AG08395 (cell line): ENCODE measurements at regions not wholly inside any gene's neighbourhood (a gene's known extent, or its start where the extent isn't known, plus 50 kb on each side); places are given as distances from the start of the nearest gene placed in this dataset.
"Not testable (repeated sequence)": the region's sequence is repeated elsewhere in the genome, so short reads cannot be mapped to it uniquely, and the experiment has no call there.

Experiments used
- DNase-seq: peaks from one replicate; pipeline ENCODE4 v3.0.0; 2012; ENCODE audit warnings: mixed read lengths, low spot score

DNA sequence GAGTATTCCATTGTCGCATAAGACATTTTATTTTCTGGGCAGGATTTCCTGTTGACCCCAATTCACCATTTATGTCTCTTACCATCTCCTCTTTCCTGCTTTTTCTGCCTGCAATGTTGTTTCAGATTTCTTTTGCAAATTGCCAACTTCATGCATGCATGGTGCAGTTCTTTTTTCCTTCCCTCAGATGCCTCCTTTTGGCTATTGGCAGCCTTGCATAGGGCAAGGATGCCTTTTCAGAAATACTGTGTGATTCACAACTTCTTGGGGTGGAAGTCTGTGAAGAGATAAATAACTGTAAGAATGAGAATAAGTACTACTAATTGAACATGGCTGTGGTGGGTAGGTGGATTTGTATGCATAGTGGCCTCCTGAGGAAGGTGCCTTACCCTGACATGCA is 116.7 kb downstream of the SOX4 start:
- DNase-seq = no peak

DNA sequence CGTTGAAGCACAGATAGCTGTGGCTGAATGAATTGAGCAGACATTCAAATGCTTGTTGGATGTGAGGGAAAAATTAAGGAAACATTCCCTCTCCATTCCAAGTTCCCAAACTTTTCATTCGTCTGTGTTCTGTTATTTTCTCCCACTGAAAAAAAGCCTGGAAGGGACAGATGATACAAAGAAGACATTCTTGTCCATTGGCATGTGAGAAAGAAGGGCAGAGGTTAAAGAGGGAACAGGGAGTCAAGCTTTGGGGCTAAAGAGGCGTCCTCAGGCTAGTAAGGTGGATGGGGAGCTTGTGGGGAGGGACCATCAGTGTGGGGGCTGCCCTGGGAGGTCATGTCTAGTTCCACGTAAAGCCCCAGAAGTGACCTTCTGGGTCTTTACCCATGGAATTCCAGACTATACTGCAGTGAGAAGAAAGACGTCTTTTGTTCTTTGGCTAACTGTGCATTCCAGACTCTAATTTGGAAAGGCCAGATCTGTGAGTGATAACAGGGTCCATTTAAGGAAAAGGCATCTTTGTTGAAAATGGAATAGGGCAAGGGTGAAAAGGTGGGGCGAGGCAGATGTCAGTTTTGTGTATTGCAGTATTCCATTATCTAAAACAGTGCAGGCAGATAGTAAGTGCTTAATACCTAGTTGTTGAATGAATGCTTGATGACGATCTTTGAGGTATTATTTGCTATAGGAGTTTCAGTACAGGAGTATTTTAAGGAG is 117.5 kb downstream of the SOX4 start:
- no peak for DNase-seq

DNA sequence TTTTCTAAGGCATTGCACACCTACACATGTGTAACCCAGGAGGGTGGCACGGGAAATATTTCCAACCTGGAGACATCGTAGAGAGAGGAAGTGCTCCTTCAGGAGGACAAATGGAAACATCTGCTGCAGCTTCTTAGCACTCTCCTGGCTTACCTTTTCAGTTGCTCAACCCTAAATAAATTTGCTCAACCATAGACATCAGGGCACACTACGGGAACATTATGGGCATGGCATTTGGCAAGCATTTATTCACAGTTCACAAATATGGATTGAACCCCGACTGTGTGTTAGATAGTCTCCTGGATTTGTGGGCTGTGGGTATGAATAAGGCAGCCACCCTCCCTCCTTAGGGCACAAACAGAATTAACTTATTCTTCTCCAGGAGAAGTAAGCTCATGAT is 118.7 kb downstream of the SOX4 start:
- no peak for DNase-seq

DNA sequence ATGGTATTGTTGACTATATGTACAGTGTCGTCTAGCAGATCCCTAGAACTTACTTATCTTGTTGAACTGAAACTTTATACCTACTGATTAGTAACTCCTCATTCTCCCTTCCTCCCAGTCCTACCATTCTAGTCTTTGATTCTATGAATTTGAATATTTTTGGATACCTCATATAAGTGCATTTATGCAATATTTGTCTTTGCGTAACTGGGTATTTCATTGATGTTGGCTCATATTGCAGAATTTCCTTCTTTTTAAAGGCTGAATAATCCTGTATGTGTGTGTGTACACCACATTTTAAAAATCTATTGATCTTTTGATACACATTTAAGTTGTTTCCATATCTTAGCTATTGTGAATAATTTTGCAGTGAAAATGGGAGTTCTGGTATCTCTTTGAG is 119.9 kb downstream of the SOX4 start:
- no peak for DNase-seq

DNA sequence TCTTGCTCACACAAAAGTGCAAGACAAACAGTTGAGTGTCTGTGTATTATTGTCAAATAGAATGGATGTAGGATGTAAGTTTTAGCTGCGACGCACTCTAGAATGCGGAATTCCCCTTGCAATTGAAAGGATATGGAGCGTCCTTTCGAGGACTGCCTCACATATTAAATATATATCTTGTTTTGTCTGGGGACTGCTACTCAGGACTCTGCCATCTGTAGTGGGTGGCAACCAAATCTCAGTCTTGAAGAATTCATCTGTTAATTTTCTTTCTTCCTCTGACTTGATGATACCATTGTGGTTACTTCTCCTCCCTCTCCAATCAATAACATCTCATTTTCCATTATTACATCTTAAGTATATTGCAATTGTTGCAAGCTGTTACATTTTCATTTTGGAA is 121.6 kb downstream of the SOX4 start:
- no peak for DNase-seq

DNA sequence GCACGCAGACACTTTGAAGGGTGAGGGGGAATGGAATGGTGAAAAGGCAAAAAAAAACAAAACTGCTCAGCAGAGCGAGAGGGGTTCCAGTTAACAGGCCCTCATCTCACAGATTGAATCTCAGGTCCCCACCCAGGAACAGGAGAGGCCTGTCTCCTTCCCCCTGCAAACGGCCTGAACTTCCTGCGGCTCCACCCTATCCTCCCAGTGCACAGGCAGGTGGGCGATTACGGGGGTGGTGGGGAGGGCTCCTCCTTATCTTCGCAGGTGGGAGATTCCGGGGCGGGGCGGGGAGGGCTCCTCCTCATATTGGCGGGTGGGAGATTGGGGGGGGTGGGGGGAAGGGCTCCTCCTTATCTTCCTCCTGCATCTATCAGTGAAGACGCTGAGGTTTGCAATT is 129.0 kb downstream of the SOX4 start:
- DNase-seq = no peak

DNA sequence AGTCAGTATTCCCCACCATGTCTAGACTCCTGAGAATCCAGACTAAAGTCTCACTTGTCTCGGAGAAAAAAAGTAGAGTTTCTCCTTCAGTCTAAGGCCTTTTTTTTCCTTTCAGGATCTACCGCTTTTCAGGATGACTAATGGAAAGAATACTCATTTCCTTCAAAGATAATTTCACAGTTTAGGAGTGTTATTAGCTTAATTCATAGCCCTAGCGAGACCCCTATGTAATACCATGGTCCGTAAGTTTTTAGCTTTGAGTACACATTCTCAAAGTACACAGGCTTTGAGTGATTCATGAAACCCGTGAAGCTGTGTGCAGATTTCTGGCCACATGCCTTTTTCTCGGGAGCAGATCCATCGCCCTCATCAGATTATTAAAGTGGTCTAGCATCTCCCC is 133.1 kb downstream of the SOX4 start:
- no peak for DNase-seq

DNA sequence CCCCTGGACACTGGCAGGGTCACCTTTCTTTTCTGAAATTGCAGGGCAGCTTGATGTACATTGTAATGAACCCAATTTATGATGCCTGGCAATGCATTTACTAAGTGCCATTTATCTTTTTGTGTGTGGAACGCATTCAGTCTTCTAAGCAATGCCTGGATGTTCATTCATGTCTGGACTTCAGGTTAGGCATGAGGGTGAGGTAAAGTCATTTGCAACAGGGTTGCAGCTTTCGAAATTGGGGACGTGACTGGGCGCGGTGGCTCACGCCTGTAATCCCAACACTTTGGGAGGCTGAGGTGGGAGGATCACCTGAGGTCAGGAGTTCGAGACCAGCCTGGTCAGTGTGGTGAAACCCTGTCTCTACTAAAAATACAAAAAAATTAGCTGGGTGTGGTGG is 134.6 kb downstream of the SOX4 start:
- no peak for DNase-seq

DNA sequence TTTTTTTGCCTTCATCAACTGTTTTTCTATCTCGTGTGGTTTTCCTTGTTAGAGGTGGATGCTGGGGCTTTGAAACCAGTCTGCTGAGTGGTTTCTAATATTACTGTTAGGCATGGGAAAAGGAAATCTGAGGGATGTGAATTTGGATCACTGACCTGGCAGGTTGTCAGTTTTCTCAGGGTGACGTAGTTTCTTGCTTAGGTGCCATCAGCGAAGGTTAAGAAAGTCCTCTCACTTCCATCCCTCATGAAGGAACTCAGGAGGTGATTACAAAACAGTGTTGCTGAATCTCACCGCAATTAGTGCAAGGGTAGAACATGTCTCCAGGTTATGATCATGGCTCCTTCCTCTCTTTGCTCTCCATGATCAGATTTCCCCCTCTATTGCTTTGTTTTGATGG is 135.9 kb downstream of the SOX4 start:
- DNase-seq = no peak

DNA sequence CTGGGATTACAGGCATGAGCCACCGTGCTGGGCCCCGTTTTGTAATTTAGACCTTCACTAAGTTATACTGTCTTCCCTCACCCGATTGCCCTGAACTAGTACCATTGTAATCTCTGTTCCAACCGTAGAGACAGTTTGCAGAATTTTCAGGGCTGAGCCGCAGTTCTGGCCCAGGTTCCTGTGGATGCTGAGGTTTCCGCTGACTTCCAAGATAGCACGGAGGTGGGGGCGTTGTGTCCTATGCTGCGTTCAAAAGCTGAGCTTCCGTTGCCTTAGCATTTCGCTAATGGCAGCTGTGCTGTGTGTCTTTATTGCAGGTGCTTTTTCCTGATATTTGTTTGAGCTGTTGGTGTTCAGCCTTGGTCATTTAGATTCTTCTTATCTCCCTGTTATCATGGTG is 137.0 kb downstream of the SOX4 start:
- no peak for DNase-seq

DNA sequence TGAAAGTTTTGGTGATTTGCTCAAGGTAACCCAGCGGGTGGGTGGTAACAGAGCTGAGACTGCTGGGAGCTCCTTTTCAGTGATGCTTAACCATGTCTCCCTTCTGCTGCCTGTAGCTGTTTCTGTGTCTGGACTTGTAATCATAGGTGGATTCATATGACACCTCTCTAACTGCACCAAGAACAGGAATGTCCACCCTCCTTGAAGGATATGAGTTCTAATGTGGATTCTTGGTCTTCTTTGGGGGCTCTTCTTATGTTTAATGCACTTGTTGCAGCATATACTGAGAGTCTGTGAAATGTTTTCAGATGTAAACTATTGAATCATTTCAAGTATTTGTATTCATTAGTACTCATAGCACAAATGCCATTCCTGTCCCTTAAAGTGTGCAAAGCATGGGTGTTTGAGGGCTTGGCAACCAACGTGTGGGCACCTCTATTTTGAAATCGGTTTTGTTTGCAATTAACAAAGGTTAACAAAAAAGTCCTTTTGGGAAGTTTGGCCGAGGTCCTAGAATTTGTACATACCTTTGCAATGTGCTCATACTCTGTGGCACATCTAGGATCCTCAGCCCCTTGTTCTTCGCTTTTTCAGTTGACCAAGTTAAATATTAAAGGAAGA is 138.0 kb downstream of the SOX4 start:
- peak; percentile 35 for DNase-seq

DNA sequence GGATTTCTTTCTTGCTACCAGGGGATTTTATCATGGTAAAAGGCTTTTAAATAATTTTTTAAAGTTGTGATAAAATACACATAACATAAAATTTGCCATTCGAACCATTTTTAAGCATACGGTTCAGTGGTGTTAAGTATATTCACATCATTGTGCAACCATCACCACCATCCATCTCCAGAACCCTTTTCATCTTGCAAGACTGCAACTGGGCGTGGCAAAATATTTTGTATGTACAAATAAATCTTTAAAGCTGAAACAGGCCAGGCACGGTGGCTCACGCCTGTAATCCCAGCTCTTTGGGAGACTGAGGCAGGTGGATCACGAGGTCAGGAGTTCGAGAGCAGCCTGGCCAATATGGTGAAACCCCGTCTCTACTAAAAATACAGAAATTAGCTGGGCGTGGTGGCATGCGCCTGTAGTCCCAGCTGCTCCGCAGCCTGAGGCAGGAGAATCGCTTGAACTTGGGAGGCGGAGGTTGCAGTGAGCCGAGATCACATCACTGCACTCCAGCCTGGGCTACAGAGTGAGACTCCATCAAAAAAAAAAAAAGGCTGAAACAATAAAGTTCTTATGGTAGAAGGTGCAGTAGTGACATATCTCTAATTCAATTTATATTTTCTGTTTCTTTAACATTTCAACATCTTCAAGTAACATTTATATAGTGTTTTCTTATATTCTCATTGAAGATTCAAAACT is 138.6 kb downstream of the SOX4 start:
- not testable (repeated sequence) for DNase-seq

DNA sequence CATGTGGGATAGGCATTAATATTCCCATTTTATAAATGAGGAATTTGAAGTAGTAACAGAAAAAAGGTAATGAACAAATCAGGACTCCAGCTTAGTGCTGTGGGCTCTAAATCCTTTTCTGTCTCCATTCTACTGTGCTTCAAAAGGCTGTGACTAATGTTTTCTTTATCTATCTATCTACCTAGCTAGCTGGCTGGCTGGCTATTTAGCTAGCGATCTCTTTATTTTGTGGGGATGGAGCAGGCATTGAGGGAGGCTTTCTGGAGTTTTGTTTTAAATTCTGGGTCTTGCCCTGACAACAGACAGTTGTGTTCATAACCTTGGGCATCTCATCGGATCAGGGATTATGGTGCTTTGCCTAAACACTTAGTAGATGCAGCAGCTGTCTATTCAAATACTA is 139.2 kb downstream of the SOX4 start:
- DNase-seq = no peak

DNA sequence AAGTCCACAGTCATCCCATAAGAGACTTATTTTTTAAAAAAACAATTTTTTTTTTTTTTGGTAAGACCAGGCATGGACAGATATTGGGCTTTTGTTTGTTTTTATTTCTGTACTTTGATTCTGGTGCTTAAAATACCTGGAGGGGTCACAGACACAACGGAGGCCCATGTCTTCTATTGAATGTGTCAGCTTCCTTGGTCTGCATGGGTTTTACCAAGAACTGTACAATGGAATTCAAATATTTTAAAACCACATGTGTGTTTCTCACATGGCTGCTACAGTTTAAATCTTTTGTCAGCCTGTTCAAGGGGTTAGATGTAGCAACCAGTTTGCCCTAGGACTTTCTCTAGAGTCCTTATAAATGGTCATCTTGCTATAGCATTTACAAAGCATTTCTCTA is 139.8 kb downstream of the SOX4 start:
- no peak for DNase-seq

DNA sequence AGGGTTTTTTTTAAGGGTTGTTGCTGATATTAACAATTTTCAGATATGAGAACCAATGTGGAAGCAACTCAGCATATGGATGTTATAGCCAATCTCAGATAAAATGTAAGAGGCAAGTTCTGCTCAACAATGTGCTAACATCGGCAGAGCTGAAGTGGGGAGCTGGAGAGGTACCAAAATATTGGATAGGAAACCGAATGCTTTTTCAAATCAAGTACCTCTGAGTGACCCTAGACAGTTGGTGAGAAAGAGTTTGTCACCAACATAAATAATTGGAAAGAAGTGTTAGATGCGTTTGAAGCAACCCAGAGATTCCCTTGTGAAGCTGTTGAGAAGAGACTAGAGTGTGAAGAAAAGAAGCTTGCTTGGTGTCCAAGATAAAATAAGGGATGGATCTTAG is 140.7 kb downstream of the SOX4 start:
- DNase-seq = no peak

DNA sequence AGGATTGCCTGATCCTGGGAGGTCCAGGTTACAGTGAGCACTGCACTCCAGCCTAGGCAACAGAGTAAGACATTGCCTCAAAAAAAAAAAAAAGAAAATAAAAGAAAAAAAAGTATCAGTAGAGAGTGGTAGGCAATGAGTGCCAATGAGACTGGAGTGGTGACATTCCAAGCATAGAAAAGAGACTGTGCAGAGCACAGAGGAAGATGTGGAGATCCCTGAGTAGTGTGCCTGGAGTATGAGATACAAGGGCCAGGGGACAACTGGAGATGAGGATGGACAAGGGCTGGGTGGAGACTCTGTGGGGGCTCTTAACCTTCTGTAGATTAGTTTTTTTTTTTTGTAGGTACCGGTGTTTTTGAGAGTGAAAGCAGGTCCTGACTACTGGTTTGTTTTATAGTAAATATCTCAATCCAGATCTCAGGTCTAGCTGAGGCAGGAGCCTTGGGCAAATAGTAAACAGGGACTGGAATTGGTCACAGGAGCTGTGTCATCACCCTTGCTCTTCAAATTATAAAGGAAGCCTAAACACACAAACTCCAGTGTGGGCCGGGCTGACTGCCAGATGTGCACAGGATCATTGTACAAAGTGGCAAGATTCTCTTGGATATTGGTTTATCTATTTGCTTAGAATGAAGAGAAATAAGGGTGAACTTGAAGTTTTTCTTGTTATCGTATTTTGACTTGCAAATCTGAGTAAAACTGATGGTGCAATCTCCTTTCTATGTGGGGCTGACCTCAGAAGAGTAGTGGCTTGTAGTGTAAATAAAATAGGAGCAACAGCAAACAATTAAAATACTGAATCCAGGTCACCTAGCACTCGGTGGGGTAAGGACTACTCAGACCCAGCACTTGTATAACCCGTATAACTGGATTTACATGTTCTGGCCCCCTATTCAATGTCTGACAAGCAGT is 144.9 kb downstream of the SOX4 start:
- DNase-seq = no peak

DNA sequence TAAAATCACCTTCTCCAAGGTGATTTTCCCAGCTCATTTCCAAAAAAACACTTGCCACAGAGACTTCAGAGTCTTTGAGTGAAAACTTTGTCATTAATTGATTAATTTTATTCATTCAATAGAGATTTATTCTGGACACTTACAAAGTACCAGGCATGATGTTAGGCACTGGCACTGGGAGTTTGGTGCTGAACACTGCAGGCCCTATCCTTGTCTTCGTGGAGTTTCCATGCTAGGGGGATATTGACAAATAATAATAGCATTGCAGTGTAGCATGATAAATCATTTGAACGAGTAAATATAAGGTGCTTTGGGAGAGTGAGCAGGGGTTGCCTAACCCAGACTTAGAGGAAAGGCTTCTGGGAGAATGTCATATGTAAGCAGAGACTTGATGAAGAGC is 145.7 kb downstream of the SOX4 start:
- DNase-seq = no peak

DNA sequence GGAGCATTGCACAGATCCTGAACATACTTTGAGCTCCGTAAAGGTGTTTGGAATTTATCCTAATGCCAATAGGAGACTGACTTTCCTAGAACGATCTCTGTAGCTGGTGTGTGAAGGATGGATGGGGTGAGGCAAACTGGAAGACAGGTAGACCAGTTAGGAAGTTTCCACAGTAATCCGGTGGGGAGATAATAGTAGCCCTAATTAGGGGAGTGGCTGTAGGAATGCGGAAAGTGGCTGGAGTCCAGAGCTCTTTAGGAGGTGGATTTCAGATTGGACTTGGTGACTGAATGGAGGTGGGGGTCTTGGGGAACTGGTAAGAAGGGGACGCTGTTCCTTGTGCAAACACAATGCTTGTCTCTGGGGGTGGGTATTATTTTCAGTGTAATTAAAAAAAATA is 146.3 kb downstream of the SOX4 start:
- DNase-seq = no peak

DNA sequence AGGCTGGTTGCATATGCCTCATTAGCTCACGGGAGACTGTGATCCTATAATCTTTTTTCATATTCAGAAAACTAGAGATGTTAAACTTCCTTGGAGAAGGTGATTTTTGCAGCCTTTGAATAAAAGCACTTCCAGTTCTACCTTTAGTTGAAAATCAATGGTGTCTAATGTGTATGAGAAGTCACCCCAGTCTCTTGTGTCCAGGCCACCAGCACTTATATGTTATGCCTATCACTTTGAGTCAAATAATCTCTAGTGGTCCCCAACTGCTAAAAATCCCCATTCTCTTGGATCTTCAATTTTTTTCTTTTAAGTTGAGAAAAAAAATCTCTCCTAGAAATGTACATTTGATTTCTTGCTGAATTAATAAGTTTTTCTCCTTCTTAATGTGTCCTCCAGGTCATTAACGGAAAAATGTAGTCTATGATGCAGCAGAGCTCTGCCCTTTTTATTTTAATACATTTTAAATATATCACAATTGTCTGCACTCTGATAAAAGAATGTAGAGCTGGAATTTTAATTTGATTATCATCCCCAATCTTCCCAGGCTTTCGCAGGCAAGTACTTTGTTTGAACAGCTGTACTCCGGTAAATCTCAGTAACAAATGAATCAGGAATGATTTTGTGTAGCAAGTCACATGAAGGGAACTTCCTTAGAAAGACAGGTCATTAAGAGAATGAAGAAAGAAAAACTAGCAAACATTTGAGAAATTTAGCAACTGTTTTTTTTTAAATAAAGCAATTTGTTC is 147.0 kb downstream of the SOX4 start:
- no peak for DNase-seq

DNA sequence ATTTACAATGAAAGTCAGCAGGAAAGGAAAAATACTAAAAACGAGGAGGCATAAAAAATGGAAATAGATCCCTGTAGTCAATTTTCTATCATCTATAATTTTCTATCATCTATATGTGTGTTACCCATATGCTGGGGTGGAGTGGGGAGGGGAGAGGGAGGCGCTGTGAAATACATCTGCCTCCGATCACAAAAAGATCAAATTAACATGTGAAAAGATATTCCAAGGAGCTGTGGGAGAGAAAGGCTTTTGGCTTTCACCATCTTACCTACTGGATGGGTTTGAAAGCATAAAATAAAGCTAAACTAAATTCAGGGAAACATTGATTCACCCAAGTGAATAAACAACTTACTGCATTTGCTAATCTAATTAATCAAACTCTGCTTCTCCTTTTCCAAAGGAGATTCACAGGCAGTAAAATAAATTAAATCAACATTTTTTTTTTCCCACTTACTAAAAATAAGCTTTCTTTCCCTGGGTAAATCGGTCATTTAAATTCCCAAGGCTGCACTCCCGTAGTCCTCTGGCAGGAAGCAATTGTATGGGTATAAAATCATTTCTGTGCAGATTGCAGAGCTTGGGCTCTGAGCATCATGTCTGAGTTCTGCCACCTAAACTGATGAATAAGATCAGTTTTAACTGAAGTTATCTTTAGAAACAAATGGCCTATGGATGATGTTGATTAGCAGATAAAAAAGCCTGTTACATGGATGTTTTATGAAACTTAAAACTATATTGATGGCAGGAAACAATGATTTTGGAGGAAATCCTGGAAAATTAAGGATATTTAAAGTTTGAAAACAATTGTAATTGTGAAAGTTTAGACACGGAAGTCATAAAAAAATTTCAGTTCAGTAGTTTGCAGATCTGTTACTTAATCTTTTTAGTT is 147.9 kb downstream of the SOX4 start:
- no peak for DNase-seq

DNA sequence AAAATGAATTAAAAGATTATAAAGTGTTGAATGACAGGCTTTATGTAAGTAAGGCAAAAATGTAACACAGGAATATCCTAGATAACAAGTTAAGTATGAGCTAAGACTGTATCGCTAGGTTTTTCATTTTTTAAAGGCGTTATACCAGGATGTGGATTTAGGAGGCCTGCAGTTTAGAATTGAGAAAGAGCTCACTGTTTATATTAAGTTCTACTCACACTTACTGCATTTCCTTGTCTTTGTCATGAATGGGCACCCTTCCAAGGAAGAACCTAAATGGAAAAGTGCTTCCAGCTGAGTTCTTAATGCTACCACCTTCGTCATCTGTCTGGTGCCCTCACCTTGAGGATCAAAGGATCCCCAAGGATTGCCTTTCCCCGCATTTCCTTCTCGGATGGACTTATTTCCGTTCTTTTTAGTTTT is 148.7 kb downstream of the SOX4 start:
- no peak for DNase-seq
